Body of pancreas (tissue), 4 donors: ENCODE measurements at regions not wholly inside any gene's neighbourhood (a gene's known extent, or its start where the extent isn't known, plus 50 kb on each side); places are given as distances from the start of the nearest gene placed in this dataset.

ENCODE experiments used
- ATAC-seq: fragments of 150-250 bp; one replicate; pipeline ENCODE4 v1.9.1; 2016
- DNase-seq, 4 donors: peaks; one replicate each; pipeline ENCODE4 v3.0.0-alpha.2; 2019
- H3K27ac ChIP-seq, 4 donors: fragments of 200-600 bp; sonication (generic); 1 replicate in 3 of 4; 2 replicates in 1 of 4; pipeline versions ENCODE4 v1.5.1 to v1.6.1; 2016 to 2019; ENCODE audit warnings: mild to moderate bottlenecking in 1 of 4, mixed read lengths in 1 of 4, moderate library complexity in 1 of 4
- H3K27me3 ChIP-seq, 2 donors: fragments of 200-600 bp; sonication (generic); one replicate each; pipeline ENCODE4 v1.6.0; 2016; ENCODE audit warnings: mild to moderate bottlenecking in 1 of 2
- H3K36me3 ChIP-seq, 2 donors: fragments of 200-600 bp; sonication (generic); replicated peaks in 1 of 2; 2 replicates each; pipeline ENCODE4 v1.5.1; 2016; ENCODE audit warnings: low read depth in 2 of 2; ENCODE audit not compliant: insufficient read depth in 1 of 2
- H3K4me1 ChIP-seq: fragments of 200-600 bp; sonication (generic); one replicate; pipeline ENCODE4 v1.6.0; 2016
- H3K4me3 ChIP-seq, 2 donors: fragments of 200-600 bp; sonication (generic); 1 replicate in 1 of 2; 2 replicates in 1 of 2; pipeline ENCODE4 v1.5.1; 2016 to 2019
- H3K9me3 ChIP-seq, 3 donors: fragments of 200-600 bp; sonication (generic); 1 replicate in 2 of 3; 2 replicates in 1 of 3; pipeline ENCODE4 v1.5.1; 2016
- CTCF ChIP-seq, 7 experiments: fragments of 450-650 bp in 4 of 7; fragments of 200-600 bp in 3 of 7; sonication (generic) in 3 of 7; IDR thresholded peaks; one replicate each; pipeline ENCODE4 v1.5.1; 2016 to 2019; ENCODE audit warnings: antibody characterized with exemption in 7 of 7
- POLR2A ChIP-seq, 3 donors: fragments of 450-650 bp; IDR thresholded peaks; one replicate each; pipeline ENCODE4 v1.6.1; 2016; ENCODE audit warnings: antibody characterized with exemption in 3 of 3, mild to moderate bottlenecking in 2 of 3
- WGBS, 2 donors: methylation state at CpG; one replicate each; pipeline ENCODE4 v1.1.5; 2017; 5-methylcytosine and 5-hydroxymethylcytosine counted together
- intact Hi-C: fragments of 100-400 bp; cut with DNase I; formaldehyde crosslinking; loops from one replicate; pipeline ENCODE4 v1.15.1; 2023

GRCh38 chr1:67525053-67525760 lies 95.0 kb upstream of the SERBP1 start:
- 47 to 64% methylated on average over 2 of the region's 2 CpGs for WGBS, 2 donors
- no peak for DNase-seq
- TF ChIP-seq POLR2A (IDR thresholded peaks at IDR 0.05), result no peak
- Histone ChIP-seq H3K4me3 (no peak overlapping the region), H3K9me3 (no peaks in the 10 kb centered on the region), H3K27ac (no peak overlapping the region), H3K4me1 (no peaks in the 10 kb centered on the region), H3K36me3 (no peaks in the 10 kb centered on the region), H3K27me3 (no peaks in the 10 kb centered on the region)
- ATAC-seq, result no peak
- intact Hi-C loops, result no loop called here

GRCh38 chr1:67528141-67528540 lies 97.9 kb upstream of the SERBP1 start:
- no peaks in the 10 kb centered on the region for H3K27me3 ChIP-seq
- H3K36me3 ChIP-seq, result no peaks in the 10 kb centered on the region
- no peak overlapping the region for H3K27ac ChIP-seq
- DNase-seq (no peak), ATAC-seq (no peak)
- intact Hi-C loops, result no loop called here
- peaks cover 7% of the 10 kb centered on the region for H3K4me1 ChIP-seq
- H3K4me3 ChIP-seq, result no peak overlapping the region
- no peaks in the 10 kb centered on the region for H3K9me3 ChIP-seq
- WGBS, 2 donors, result 70 to 76% methylated on average over 4 of the region's 4 CpGs
- TF ChIP-seq CTCF (IDR thresholded peaks at IDR 0.05), result no peak
- no peak for TF ChIP-seq POLR2A (IDR thresholded peaks at IDR 0.05)

GRCh38 chr1:67530071-67530470 lies 99.9 kb upstream of the SERBP1 start:
- intact Hi-C loops, result no loop called here
- TF ChIP-seq CTCF (IDR thresholded peaks at IDR 0.05), result no peak
- TF ChIP-seq POLR2A (IDR thresholded peaks at IDR 0.05), result no peak

GRCh38 chr1:67532452-67533216 lies 102.4 kb upstream of the SERBP1 start:
- no peak overlapping the region for H3K27ac ChIP-seq
- TF ChIP-seq POLR2A (IDR thresholded peaks at IDR 0.05), result no peak
- peak; percentile 39 to 82 (median 75) for TF ChIP-seq CTCF (IDR thresholded peaks at IDR 0.05)

More at GRCh38 chr1:67530071-67530470, 99.9 kb upstream of the SERBP1 start:
- Histone ChIP-seq H3K27me3 (no peaks in the 10 kb centered on the region), H3K9me3 (no peaks in the 10 kb centered on the region), H3K4me1 (peaks cover 9% of the 10 kb centered on the region), H3K27ac (no peak overlapping the region), H3K36me3 (no peaks in the 10 kb centered on the region), H3K4me3 (no peak overlapping the region)
- ATAC-seq, result no peak
- DNase-seq, result no peak

GRCh38 chr1:67534627-67535065 lies 104.4 kb upstream of the SERBP1 start:
- no peak for ATAC-seq
- H3K4me3 ChIP-seq, result no peak overlapping the region
- no peak overlapping the region for H3K27ac ChIP-seq
- TF ChIP-seq POLR2A (IDR thresholded peaks at IDR 0.05) (no peak), CTCF (IDR thresholded peaks at IDR 0.05) (no peak)
- H3K27me3 ChIP-seq, result no peaks in the 10 kb centered on the region
- 72 to 83% methylated on average over 2 of the region's 2 CpGs for WGBS, 2 donors
- H3K9me3 ChIP-seq, result no peaks in the 10 kb centered on the region
- no peaks in the 10 kb centered on the region for H3K36me3 ChIP-seq
- intact Hi-C loops, result loop anchor here (5.0 kb wide), 1 partner anchor 228 kb away; no protein-coding TSS in a partner anchor
- peaks cover 10% of the 10 kb centered on the region for H3K4me1 ChIP-seq
- DNase-seq, result no peak

More at GRCh38 chr1:67532452-67533216, 102.4 kb upstream of the SERBP1 start:
- Histone ChIP-seq H3K4me3 (no peak overlapping the region), H3K36me3 (no peaks in the 10 kb centered on the region), H3K27me3 (no peaks in the 10 kb centered on the region), H3K4me1 (peaks cover 9% of the 10 kb centered on the region), H3K9me3 (no peaks in the 10 kb centered on the region)
- WGBS, 2 donors, result 62 to 63% methylated on average over 7 of the region's 7 CpGs
- peak; percentile 83 for ATAC-seq
- intact Hi-C loops, result no loop called here
- DNase-seq, result peak; percentile 47 to 74 (median 62)
